Effector CD8-positive, alpha-beta T cell (primary cell): ENCODE measurements at regions not wholly inside any gene's neighbourhood (a gene's known extent, or its start where the extent isn't known, plus 50 kb on each side); places are given as distances from the start of the nearest gene placed in this dataset.

Source experiments
- DNase-seq: peaks from one replicate; lab custom pipeline; 2025; lab: John Stamatoyannopoulos, UW

- DNase-seq = no peak
These were observed 54.9 kb upstream of the PPP2R5C start for GRCh38 chr14:101706509-101707067.

- peak; percentile 35 for DNase-seq
These were observed 54.3 kb upstream of the PPP2R5C start for GRCh38 chr14:101707068-101707842.

- no peak for DNase-seq
These were observed 53.5 kb upstream of the PPP2R5C start for GRCh38 chr14:101707863-101708620.

GRCh38 chr14:101708853-101709532 lies 52.5 kb upstream of the PPP2R5C start:
- no peak for DNase-seq

- no peak for DNase-seq
These were observed 52.0 kb upstream of the PPP2R5C start for GRCh38 chr14:101709533-101709881.

GRCh38 chr14:101709962-101710931 lies 51.3 kb upstream of the PPP2R5C start:
- DNase-seq = no peak

GRCh38 chr14:101711041-101711856 lies 50.3 kb upstream of the PPP2R5C start:
- no peak for DNase-seq
